Activated CD4-positive, alpha-beta T cell treated with anti-CD3 and anti-CD28 coated beads for 36 hours (primary cell): ENCODE measurements at regions not wholly inside any gene's neighbourhood (a gene's known extent, or its start where the extent isn't known, plus 50 kb on each side); places are given as distances from the start of the nearest gene placed in this dataset.
A peak's percentile ranks its signal among the peaks of the same experiment; 100 is the strongest.

Experiments
- ATAC-seq: fragments of 200-7000 bp; cut with Tn5 transposase; one replicate; pipeline ENCODE4 v1.10.0; 2021; ENCODE audit warnings: mild to moderate bottlenecking, moderate library complexity
- CTCF ChIA-PET: fragments of 350-600 bp; sonication (Branson Sonifier 250); formaldehyde crosslinking; loops from one replicate; lab custom pipeline; 2021; ENCODE audit warnings: antibody characterized with exemption; lab: Charles Lee
- POLR2A ChIA-PET: fragments of 350-600 bp; sonication (Branson Sonifier 250); formaldehyde crosslinking; loops from one replicate; lab custom pipeline; 2021; ENCODE audit warnings: antibody characterized with exemption, inconsistent platforms; lab: Charles Lee
- DNase-seq: peaks from one replicate; pipeline ENCODE4 v3.0.0-alpha.2; 2020
- H3K27ac Mint-ChIP-seq: one replicate; pipeline ENCODE4 v1.8.0; 2021; ENCODE audit warnings: mixed read lengths
- H3K27me3 Mint-ChIP-seq: one replicate; pipeline ENCODE4 v1.8.0; 2021; ENCODE audit warnings: mixed read lengths
- H3K36me3 Mint-ChIP-seq: one replicate; pipeline ENCODE4 v1.8.0; 2021; ENCODE audit warnings: low read depth, mixed read lengths
- H3K4me1 Mint-ChIP-seq: one replicate; pipeline ENCODE4 v1.8.0; 2021; ENCODE audit warnings: mixed read lengths
- H3K4me3 Mint-ChIP-seq: one replicate; pipeline ENCODE4 v1.8.0; 2021; ENCODE audit warnings: mild to moderate bottlenecking, moderate library complexity, mixed read lengths
- H3K9me3 Mint-ChIP-seq: one replicate; pipeline ENCODE4 v1.8.0; 2021; ENCODE audit warnings: low read depth, mixed read lengths
- intact Hi-C, 2 experiments: fragments of 100-400 bp; cut with DNase I in 1 of 2; cut with micrococcal nuclease in 1 of 2; formaldehyde crosslinking; loops; one replicate each; pipeline versions ENCODE4 v1.14.2 to v1.15.1; 2022 to 2024; cut with DNase I, micrococcal nuclease

- ATAC-seq (no peak), DNase-seq (no peak)
- Mint-ChIP-seq H3K4me3 (no peak overlapping the region), H3K27me3 (no peaks in the 10 kb centered on the region), H3K36me3 (no peaks in the 10 kb centered on the region), H3K9me3 (peaks cover 4% of the 10 kb centered on the region), H3K4me1 (no peaks in the 10 kb centered on the region), H3K27ac (no peak overlapping the region)
- intact Hi-C loops, result no loop called here
- ChIA-PET CTCF (no interaction called here), POLR2A (no interaction called here)
These were observed 111.1 kb downstream of the DLL1 start for GRCh38 chr6:170179616-170180324.

GRCh38 chr6:170178561-170179477 is 112.1 kb downstream of the DLL1 start:
- Mint-ChIP-seq H3K4me3 (no peak overlapping the region), H3K27ac (no peak overlapping the region), H3K9me3 (peaks cover 4% of the 10 kb centered on the region), H3K4me1 (no peaks in the 10 kb centered on the region), H3K36me3 (no peaks in the 10 kb centered on the region), H3K27me3 (no peaks in the 10 kb centered on the region)
- CTCF ChIA-PET, result no interaction called here
- ATAC-seq (no peak), DNase-seq (no peak)
- POLR2A ChIA-PET, result no interaction called here
- intact Hi-C loops, result no loop called here

- H3K4me1 Mint-ChIP-seq, result no peaks in the 10 kb centered on the region
- CTCF ChIA-PET, result no interaction called here
These were observed 112.9 kb downstream of the DLL1 start for GRCh38 chr6:170177772-170178560.

GRCh38 chr6:170176898-170177771 is 113.7 kb downstream of the DLL1 start:
- Mint-ChIP-seq H3K36me3 (no peaks in the 10 kb centered on the region), H3K4me1 (no peaks in the 10 kb centered on the region), H3K9me3 (no peaks in the 10 kb centered on the region), H3K4me3 (peak overlapping the region; percentile 61), H3K27me3 (peaks cover 8% of the 10 kb centered on the region), H3K27ac (no peak overlapping the region)
- intact Hi-C loops, result no loop called here
- ATAC-seq (peak; percentile 39), DNase-seq (no peak)
- POLR2A ChIA-PET, result no interaction called here
- CTCF ChIA-PET, result no interaction called here

More at GRCh38 chr6:170177772-170178560, 112.9 kb downstream of the DLL1 start:
- DNase-seq, result no peak
- Mint-ChIP-seq H3K9me3 (no peaks in the 10 kb centered on the region), H3K36me3 (no peaks in the 10 kb centered on the region), H3K27ac (no peak overlapping the region), H3K27me3 (peaks cover 2% of the 10 kb centered on the region), H3K4me3 (no peak overlapping the region)
- no peak for ATAC-seq
- intact Hi-C loops, result no loop called here
- POLR2A ChIA-PET, result no interaction called here

- ATAC-seq, result no peak
- Mint-ChIP-seq H3K4me3 (no peak overlapping the region), H3K36me3 (no peaks in the 10 kb centered on the region), H3K9me3 (no peaks in the 10 kb centered on the region), H3K4me1 (no peaks in the 10 kb centered on the region), H3K27ac (no peak overlapping the region), H3K27me3 (peaks cover 8% of the 10 kb centered on the region)
- CTCF ChIA-PET, result no interaction called here
- POLR2A ChIA-PET, result no interaction called here
- no peak for DNase-seq
- intact Hi-C loops, result no loop called here
These were observed 114.6 kb downstream of the DLL1 start for GRCh38 chr6:170176136-170176897.

- ATAC-seq (no peak), DNase-seq (no peak)
- H3K9me3 Mint-ChIP-seq, result no peaks in the 10 kb centered on the region
- no peak overlapping the region for H3K4me3 Mint-ChIP-seq
- peaks cover 8% of the 10 kb centered on the region for H3K27me3 Mint-ChIP-seq
- no peak overlapping the region for H3K27ac Mint-ChIP-seq
- H3K4me1 Mint-ChIP-seq, result no peaks in the 10 kb centered on the region
- ChIA-PET CTCF (no interaction called here), POLR2A (no interaction called here)
- intact Hi-C loops, result no loop called here
- H3K36me3 Mint-ChIP-seq, result no peaks in the 10 kb centered on the region
These were observed 115.2 kb downstream of the DLL1 start for GRCh38 chr6:170175644-170176135.

- ATAC-seq (no peak), DNase-seq (no peak)
- H3K4me1 Mint-ChIP-seq, result no peaks in the 10 kb centered on the region
- peaks cover 2% of the 10 kb centered on the region for H3K36me3 Mint-ChIP-seq
- peaks cover 8% of the 10 kb centered on the region for H3K27me3 Mint-ChIP-seq
- H3K27ac Mint-ChIP-seq, result no peak overlapping the region
- ChIA-PET CTCF (no interaction called here), POLR2A (no interaction called here)
- intact Hi-C loops, result no loop called here
- H3K9me3 Mint-ChIP-seq, result no peaks in the 10 kb centered on the region
- H3K4me3 Mint-ChIP-seq, result no peak overlapping the region
These were observed 115.9 kb downstream of the DLL1 start for GRCh38 chr6:170174771-170175643.

- Mint-ChIP-seq H3K9me3 (no peaks in the 10 kb centered on the region), H3K4me1 (no peaks in the 10 kb centered on the region), H3K36me3 (peaks cover 2% of the 10 kb centered on the region), H3K4me3 (no peak overlapping the region), H3K27ac (no peak overlapping the region), H3K27me3 (peaks cover 8% of the 10 kb centered on the region)
- ATAC-seq, result no peak
- POLR2A ChIA-PET, result no interaction called here
- DNase-seq, result no peak
- intact Hi-C loops, result no loop called here
- CTCF ChIA-PET, result no interaction called here
These were observed 116.6 kb downstream of the DLL1 start for GRCh38 chr6:170174124-170174770.

- Mint-ChIP-seq H3K9me3 (no peaks in the 10 kb centered on the region), H3K4me1 (no peaks in the 10 kb centered on the region), H3K4me3 (no peak overlapping the region), H3K27ac (no peak overlapping the region), H3K27me3 (peaks cover 8% of the 10 kb centered on the region), H3K36me3 (peaks cover 2% of the 10 kb centered on the region)
- DNase-seq (no peak), ATAC-seq (no peak)
- intact Hi-C loops, result no loop called here
- CTCF ChIA-PET, result no interaction called here
- POLR2A ChIA-PET, result no interaction called here
These were observed 117.5 kb downstream of the DLL1 start for GRCh38 chr6:170173335-170173881.
